ENCODE measurements at regions not wholly inside any gene's neighbourhood (a gene's known extent, or its start where the extent isn't known, plus 50 kb on each side); places are given as distances from the start of the nearest gene placed in this dataset.

GRCh38 chr6:125552819-125553218 lies 196.6 kb upstream of the HEY2 start:
- 93 to 100% (median 96%) methylated on average over 1 of the region's 1 CpG for WGBS, 4 donors

GRCh38 chr6:125554456-125554855 lies 195.0 kb upstream of the HEY2 start:
- Histone ChIP-seq H3K27me3 (peaks cover 0 to 4% (median 0%) of the 10 kb centered on the region in 9 donors), H3K9me3 (no peaks in the 10 kb centered on the region), H3K27ac (no peak overlapping the region), H3K4me1 (peaks cover 0 to 11% (median 0%) of the 10 kb centered on the region in 12 donors), H3K4me3 (no peak overlapping the region), H3K36me3 (no peaks in the 10 kb centered on the region)
- intact Hi-C loops (cut with DNase I), result no loop called here
- 82 to 88% (median 85%) methylated on average over 1 of the region's 1 CpG for WGBS, 4 donors
- TF ChIP-seq, protein P1, sequence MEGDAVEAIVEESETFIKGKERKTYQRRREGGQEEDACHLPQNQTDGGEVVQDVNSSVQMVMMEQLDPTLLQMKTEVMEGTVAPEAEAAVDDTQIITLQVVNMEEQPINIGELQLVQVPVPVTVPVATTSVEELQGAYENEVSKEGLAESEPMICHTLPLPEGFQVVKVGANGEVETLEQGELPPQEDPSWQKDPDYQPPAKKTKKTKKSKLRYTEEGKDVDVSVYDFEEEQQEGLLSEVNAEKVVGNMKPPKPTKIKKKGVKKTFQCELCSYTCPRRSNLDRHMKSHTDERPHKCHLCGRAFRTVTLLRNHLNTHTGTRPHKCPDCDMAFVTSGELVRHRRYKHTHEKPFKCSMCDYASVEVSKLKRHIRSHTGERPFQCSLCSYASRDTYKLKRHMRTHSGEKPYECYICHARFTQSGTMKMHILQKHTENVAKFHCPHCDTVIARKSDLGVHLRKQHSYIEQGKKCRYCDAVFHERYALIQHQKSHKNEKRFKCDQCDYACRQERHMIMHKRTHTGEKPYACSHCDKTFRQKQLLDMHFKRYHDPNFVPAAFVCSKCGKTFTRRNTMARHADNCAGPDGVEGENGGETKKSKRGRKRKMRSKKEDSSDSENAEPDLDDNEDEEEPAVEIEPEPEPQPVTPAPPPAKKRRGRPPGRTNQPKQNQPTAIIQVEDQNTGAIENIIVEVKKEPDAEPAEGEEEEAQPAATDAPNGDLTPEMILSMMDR (IDR thresholded peaks at IDR 0.05), result no peak
- no peak for TF ChIP-seq POLR2A (IDR thresholded peaks at IDR 0.05)
- ATAC-seq (no peak), DNase-seq (no peak)

More at GRCh38 chr6:125552819-125553218, 196.6 kb upstream of the HEY2 start:
- DNase-seq, result no peak
- Histone ChIP-seq H3K9me3 (no peaks in the 10 kb centered on the region), H3K4me1 (no peaks in the 10 kb centered on the region), H3K27ac (no peak overlapping the region), H3K36me3 (no peaks in the 10 kb centered on the region), H3K27me3 (peaks cover 0 to 4% (median 0%) of the 10 kb centered on the region in 9 donors), H3K4me3 (no peak overlapping the region)
- intact Hi-C loops (cut with DNase I), result no loop called here
- TF ChIP-seq POLR2A (IDR thresholded peaks at IDR 0.05), result no peak
- TF ChIP-seq, protein P1 (IDR thresholded peaks at IDR 0.05), result no peak
- ATAC-seq, result no peak

DNA sequence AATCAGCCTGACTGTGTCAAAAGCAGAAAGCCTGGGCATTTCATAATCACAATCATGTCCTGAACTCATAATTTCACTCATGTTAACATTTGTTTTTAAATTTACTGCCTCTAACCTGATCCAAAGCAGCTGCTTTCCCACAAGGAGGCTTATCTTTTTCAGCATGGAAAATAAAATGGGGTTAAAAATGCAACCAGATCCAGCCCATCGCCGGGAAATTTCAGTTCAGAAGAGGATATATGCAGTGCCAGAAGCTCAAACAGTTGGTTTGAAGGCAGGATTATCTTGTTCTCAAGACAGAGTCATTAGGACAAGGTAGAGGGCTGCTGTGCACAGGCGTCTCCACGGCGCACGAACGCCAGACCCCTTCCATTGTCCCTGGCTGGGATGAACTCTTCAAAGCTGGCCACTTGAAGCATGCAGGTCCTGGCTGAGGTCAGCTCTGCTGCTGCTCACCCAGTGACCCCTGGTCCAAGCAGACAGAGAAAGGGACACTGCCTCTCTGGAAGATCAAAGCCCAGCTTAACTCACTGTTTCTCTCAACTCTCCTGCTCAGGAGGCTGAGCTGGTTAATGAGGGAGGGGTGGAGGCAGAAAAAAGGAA lies 191.1 kb upstream of the HEY2 start:
- Histone ChIP-seq H3K4me3 (no peak overlapping the region), H3K9me3 (no peaks in the 10 kb centered on the region), H3K27me3 (peaks cover 0 to 4% (median 0%) of the 10 kb centered on the region in 9 donors), H3K27ac (peak overlapping the region in 1 of 12 donors; percentile 27), H3K4me1 (peaks cover 0 to 11% (median 0%) of the 10 kb centered on the region in 12 donors), H3K36me3 (no peaks in the 10 kb centered on the region)
- DNase-seq (no peak), ATAC-seq (no peak)
- WGBS, 4 donors, result 34 to 74% (median 40%) methylated on average over 7 of the region's 7 CpGs
- intact Hi-C loops (cut with DNase I), result no loop called here
- no peak for TF ChIP-seq POLR2A (IDR thresholded peaks at IDR 0.05)
- TF ChIP-seq, protein P1 (IDR thresholded peaks at IDR 0.05), result no peak

GRCh38 chr6:125558907-125559306 lies 190.5 kb upstream of the HEY2 start:
- H3K9me3 ChIP-seq, result no peaks in the 10 kb centered on the region
- no peak for ATAC-seq
- H3K27me3 ChIP-seq, result peaks cover 0 to 4% (median 0%) of the 10 kb centered on the region in 9 donors
- TF ChIP-seq POLR2A (IDR thresholded peaks at IDR 0.05), result no peak
- TF ChIP-seq, protein P1 (IDR thresholded peaks at IDR 0.05), result no peak
- intact Hi-C loops (cut with DNase I), result no loop called here
- H3K27ac ChIP-seq, result peak overlapping the region in 1 of 12 donors; percentile 27
- DNase-seq, result no peak
- H3K4me3 ChIP-seq, result no peak overlapping the region
- H3K4me1 ChIP-seq, result peaks cover 0 to 11% (median 0%) of the 10 kb centered on the region in 12 donors
- 59 to 67% (median 62%) methylated on average over 3 of the region's 3 CpGs for WGBS, 4 donors
- no peaks in the 10 kb centered on the region for H3K36me3 ChIP-seq
